Sigmoid colon (tissue), 6 donors: ENCODE measurements at regions not wholly inside any gene's neighbourhood (a gene's known extent, or its start where the extent isn't known, plus 50 kb on each side); places are given as distances from the start of the nearest gene placed in this dataset.
"Not testable (repeated sequence)": the region's sequence is repeated elsewhere in the genome, so short reads cannot be mapped to it uniquely, and the experiment has no call there.

ENCODE experiments used
- DNase-seq: peaks from one replicate; pipeline ENCODE4 v3.0.0-alpha.2; 2019
- H3K27ac ChIP-seq, 4 donors: fragments of 200-600 bp; sonication (generic); one replicate each; pipeline ENCODE4 v1.5.1; 2016 to 2019; ENCODE audit warnings: mild to moderate bottlenecking in 1 of 4
- H3K27me3 ChIP-seq, 3 donors: fragments of 200-600 bp; sonication (generic); one replicate each; pipeline ENCODE4 v1.5.1; 2019; ENCODE audit warnings: mild to moderate bottlenecking in 1 of 3
- H3K36me3 ChIP-seq, 4 donors: fragments of 200-600 bp; sonication (generic); one replicate each; pipeline ENCODE4 v1.5.1; 2016 to 2019
- H3K4me1 ChIP-seq, 4 donors: fragments of 200-600 bp; sonication (generic); one replicate each; pipeline ENCODE4 v1.5.1; 2017 to 2019
- H3K4me3 ChIP-seq, 4 donors: fragments of 200-600 bp; sonication (generic); one replicate each; pipeline ENCODE4 v1.5.1; 2017 to 2019; ENCODE audit warnings: mild to moderate bottlenecking in 2 of 4, moderate library complexity in 1 of 4
- H3K9me3 ChIP-seq, 4 donors: fragments of 200-600 bp in 3 of 4; sonication (generic) in 3 of 4; one replicate each; pipeline versions ENCODE4 v1.5.1 to v1.6.1; 2013 to 2019
- EP300 ChIP-seq, 4 donors: sonication (generic); formaldehyde crosslinking; IDR thresholded peaks; one replicate each; pipeline ENCODE4 v1.6.1; 2017; ENCODE audit warnings: antibody characterized with exemption in 4 of 4
- POLR2A ChIP-seq, 2 donors: fragments of 450-650 bp; IDR thresholded peaks; one replicate each; pipeline ENCODE4 v1.6.1; 2016; ENCODE audit warnings: antibody characterized with exemption in 2 of 2, mild to moderate bottlenecking in 2 of 2, moderate library complexity in 2 of 2
- POLR2AphosphoS5 ChIP-seq, 4 donors: sonication (generic); formaldehyde crosslinking; IDR thresholded peaks; one replicate each; pipeline ENCODE4 v1.6.1; 2017; ENCODE audit warnings: antibody characterized with exemption in 4 of 4
- WGBS, 2 donors: extraction: QIAGEN DNeasy Blood & Tissue Kit; methylation state at CpG; one replicate each; pipeline ENCODE4 v1.1.7; 2013; 5-methylcytosine and 5-hydroxymethylcytosine counted together
- intact Hi-C: fragments of 100-400 bp; cut with DNase I; formaldehyde crosslinking; loops from one replicate; pipeline ENCODE4 v1.15.1; 2023
- TF ChIP-seq, protein P1 (sequence below), 4 experiments: fragments of 450-650 bp in 3 of 4; fragments of 200-600 bp in 1 of 4; IDR thresholded peaks; one replicate each; pipeline ENCODE4 v1.5.1; 2016 to 2019; ENCODE audit warnings: antibody characterized with exemption in 4 of 4, mild to moderate bottlenecking in 3 of 4, moderate library complexity in 2 of 4
- donor health status: healthy with polysubstance abuse.
- donor health status: healthy.

DNA sequence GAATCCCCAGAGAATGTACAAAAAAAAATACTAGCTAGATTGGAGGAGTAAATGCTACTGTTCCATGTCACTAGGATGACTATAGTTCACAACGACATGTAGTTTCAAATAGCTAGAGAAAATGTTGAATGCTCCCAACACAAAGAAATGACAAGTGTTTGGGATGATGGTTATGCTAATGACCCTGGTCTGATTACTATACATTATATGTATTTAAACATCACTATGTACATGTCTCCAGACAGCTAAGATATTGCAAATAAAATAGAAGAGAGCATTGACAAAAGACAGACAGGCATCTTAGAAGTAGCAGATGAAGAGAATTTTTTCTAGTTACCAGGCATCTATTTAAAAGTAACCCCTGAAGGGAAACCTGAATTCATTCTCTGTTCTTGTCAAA is 281.6 kb upstream of the SLC16A7 start:
- H3K27me3 ChIP-seq = no peaks in the 10 kb centered on the region
- no peak for DNase-seq
- intact Hi-C loops = no loop called here
- no peak overlapping the region for H3K4me3 ChIP-seq
- H3K36me3 ChIP-seq = no peaks in the 10 kb centered on the region
- no peak overlapping the region for H3K27ac ChIP-seq
- H3K4me1 ChIP-seq = no peaks in the 10 kb centered on the region
- H3K9me3 ChIP-seq = peaks cover 0 to 7% (median 0%) of the 10 kb centered on the region in 4 donors
- TF ChIP-seq, protein P1, sequence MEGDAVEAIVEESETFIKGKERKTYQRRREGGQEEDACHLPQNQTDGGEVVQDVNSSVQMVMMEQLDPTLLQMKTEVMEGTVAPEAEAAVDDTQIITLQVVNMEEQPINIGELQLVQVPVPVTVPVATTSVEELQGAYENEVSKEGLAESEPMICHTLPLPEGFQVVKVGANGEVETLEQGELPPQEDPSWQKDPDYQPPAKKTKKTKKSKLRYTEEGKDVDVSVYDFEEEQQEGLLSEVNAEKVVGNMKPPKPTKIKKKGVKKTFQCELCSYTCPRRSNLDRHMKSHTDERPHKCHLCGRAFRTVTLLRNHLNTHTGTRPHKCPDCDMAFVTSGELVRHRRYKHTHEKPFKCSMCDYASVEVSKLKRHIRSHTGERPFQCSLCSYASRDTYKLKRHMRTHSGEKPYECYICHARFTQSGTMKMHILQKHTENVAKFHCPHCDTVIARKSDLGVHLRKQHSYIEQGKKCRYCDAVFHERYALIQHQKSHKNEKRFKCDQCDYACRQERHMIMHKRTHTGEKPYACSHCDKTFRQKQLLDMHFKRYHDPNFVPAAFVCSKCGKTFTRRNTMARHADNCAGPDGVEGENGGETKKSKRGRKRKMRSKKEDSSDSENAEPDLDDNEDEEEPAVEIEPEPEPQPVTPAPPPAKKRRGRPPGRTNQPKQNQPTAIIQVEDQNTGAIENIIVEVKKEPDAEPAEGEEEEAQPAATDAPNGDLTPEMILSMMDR (IDR thresholded peaks at IDR 0.05) = no peak
- TF ChIP-seq POLR2AphosphoS5 (IDR thresholded peaks at IDR 0.05) = no peak
- no peak for TF ChIP-seq EP300 (IDR thresholded peaks at IDR 0.05)
- 85 to 92% methylated on average over 1 of the region's 1 CpG for WGBS, 2 donors

DNA sequence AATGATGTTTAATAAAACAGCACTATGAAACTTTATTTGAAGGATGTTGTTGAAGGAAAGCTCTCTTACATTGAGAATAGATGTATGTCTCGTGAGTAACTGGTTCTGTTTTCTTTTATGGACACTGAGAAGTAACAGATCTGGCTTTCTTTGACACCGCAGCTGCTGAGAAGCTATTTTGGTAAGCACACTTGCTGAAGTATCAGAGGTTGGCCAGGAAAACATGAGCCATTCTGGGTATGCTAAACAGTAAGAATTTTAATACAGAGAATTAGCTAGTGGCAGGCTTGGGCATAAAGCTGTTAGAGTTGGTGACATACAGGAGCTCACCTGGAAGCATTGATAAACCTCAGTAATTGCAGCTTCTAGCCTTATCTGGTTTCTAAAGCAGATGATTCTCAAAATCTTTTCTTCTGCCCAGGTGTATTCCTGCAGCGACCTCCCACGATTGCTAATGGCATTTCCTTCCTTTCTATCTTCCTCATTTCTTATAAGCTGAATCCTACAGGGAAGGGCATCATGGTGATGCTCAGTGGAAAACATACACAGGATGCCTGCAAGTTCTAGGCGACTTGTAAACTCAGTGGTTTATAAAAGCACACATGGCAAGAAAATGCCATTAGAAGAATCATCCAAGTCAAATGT is 291.6 kb upstream of the SLC16A7 start:
- Histone ChIP-seq H3K27me3 (no peaks in the 10 kb centered on the region), H3K27ac (no peak overlapping the region), H3K36me3 (no peaks in the 10 kb centered on the region), H3K9me3 (no peaks in the 10 kb centered on the region), H3K4me3 (no peak overlapping the region), H3K4me1 (peaks cover 0 to 7% (median 0%) of the 10 kb centered on the region in 4 donors)
- 58 to 66% methylated on average over 5 of the region's 5 CpGs for WGBS, 2 donors
- no peak for DNase-seq
- TF ChIP-seq, protein P1 (IDR thresholded peaks at IDR 0.05) = no peak
- TF ChIP-seq POLR2AphosphoS5 (IDR thresholded peaks at IDR 0.05) (no peak), EP300 (IDR thresholded peaks at IDR 0.05) (no peak), POLR2A (IDR thresholded peaks at IDR 0.05) (no peak)
- intact Hi-C loops = no loop called here

- Histone ChIP-seq H3K4me3 (no peak overlapping the region), H3K9me3 (no peaks in the 10 kb centered on the region), H3K4me1 (no peaks in the 10 kb centered on the region), H3K27me3 (no peaks in the 10 kb centered on the region), H3K36me3 (no peaks in the 10 kb centered on the region), H3K27ac (no peak overlapping the region)
- WGBS, 2 donors = 49 to 78% methylated on average over 4 of the region's 4 CpGs
- TF ChIP-seq POLR2AphosphoS5 (IDR thresholded peaks at IDR 0.05) (no peak), EP300 (IDR thresholded peaks at IDR 0.05) (no peak), POLR2A (IDR thresholded peaks at IDR 0.05) (no peak)
- TF ChIP-seq, protein P1 (IDR thresholded peaks at IDR 0.05) = no peak
- intact Hi-C loops = no loop called here
- DNase-seq = no peak
Measured at GRCh38 chr12:59298296-59298695, 297.5 kb upstream of the SLC16A7 start.

DNA sequence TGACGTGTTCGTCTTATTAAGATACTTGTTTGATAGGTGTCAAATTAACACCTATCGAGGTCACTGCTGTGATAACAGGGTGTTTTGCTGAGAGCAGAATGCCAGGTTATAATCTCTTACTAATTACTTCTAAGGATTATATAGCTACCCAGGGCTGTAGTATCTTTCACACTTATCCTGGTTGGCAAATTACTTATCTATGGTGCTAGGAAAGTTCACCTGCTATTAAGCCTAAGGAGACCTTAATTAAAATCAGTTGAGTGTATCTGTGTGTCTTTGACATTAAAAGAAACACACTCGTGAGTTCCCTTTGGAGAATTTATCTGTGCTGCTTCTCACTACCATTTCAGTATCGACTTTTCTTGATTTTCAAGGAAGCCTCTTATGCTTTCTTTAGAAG is 301.6 kb upstream of the SLC16A7 start:
- no peak overlapping the region for H3K4me3 ChIP-seq
- no peaks in the 10 kb centered on the region for H3K9me3 ChIP-seq
- TF ChIP-seq EP300 (IDR thresholded peaks at IDR 0.05) = no peak
- TF ChIP-seq, protein P1 (IDR thresholded peaks at IDR 0.05) = no peak
- TF ChIP-seq POLR2AphosphoS5 (IDR thresholded peaks at IDR 0.05) = no peak
- TF ChIP-seq POLR2A (IDR thresholded peaks at IDR 0.05) = no peak
- whole genome bisulfite sequencing, 2 donors = 71 to 80% methylated on average over 5 of the region's 5 CpGs
- H3K4me1 ChIP-seq = no peaks in the 10 kb centered on the region
- DNase-seq = no peak
- intact Hi-C loops = no loop called here
- H3K27me3 ChIP-seq = no peaks in the 10 kb centered on the region
- no peaks in the 10 kb centered on the region for H3K36me3 ChIP-seq
- H3K27ac ChIP-seq = no peak overlapping the region

DNA sequence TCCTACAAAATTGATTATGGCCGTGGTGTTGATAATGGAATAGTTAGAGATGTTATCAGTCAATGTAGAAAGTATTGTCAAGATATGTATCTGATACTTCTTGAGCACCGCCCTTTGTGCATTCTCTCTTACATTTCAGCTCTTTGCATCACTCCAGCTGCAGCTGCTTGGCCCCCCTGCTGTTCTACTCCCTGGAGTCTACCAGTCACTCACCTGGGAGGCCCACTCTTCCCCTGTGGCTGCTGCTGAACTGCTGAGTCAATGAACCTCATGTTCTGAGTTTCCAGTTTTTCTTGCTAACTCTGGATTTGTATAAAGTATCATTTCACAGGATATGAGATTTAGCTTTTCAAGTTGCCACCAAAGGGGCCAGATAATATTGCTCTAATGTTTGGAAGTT is 312.8 kb upstream of the SLC16A7 start:
- DNase-seq = no peak
- H3K27me3 ChIP-seq = no peaks in the 10 kb centered on the region
- intact Hi-C loops = no loop called here
- TF ChIP-seq, protein P1 (IDR thresholded peaks at IDR 0.05) = no peak
- TF ChIP-seq POLR2AphosphoS5 (IDR thresholded peaks at IDR 0.05) (no peak), EP300 (IDR thresholded peaks at IDR 0.05) (no peak), POLR2A (IDR thresholded peaks at IDR 0.05) (no peak)
- H3K4me3 ChIP-seq = no peak overlapping the region
- no peaks in the 10 kb centered on the region for H3K36me3 ChIP-seq
- H3K9me3 ChIP-seq = no peaks in the 10 kb centered on the region
- H3K27ac ChIP-seq = no peak overlapping the region
- no peaks in the 10 kb centered on the region for H3K4me1 ChIP-seq
- 69 to 81% methylated on average over 2 of the region's 2 CpGs for WGBS, 2 donors

DNA sequence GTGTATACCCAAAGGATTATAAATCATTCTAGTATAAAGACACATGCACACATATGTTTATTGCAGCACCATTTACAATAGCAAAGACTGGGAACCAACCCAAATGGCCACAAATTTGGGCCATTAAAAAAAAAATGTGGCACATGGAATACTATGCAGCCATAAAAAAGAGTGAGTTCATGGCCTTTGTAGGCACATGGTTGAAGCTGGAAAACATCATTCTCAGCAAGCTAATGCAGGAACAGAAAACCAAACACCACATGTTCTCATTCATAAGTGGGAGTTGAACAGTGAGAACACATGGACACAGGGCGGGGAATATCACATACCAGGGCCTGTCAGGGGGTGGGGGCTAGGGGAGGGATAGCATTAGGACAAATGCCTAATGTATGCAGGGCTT is 322.3 kb upstream of the SLC16A7 start:
- intact Hi-C loops, H3K27me3 ChIP-seq, H3K4me3 ChIP-seq, H3K36me3 ChIP-seq, H3K9me3 ChIP-seq, H3K27ac ChIP-seq, H3K4me1 ChIP-seq, DNase-seq: not testable (repeated sequence)
- WGBS, 2 donors = 81 to 85% methylated on average over 1 of the region's 1 CpG
